DOHH2 (cell line): ENCODE measurements at regions not wholly inside any gene's neighbourhood (a gene's known extent, or its start where the extent isn't known, plus 50 kb on each side); places are given as distances from the start of the nearest gene placed in this dataset.

Experiments used
- H3F3A ChIP-seq: fragments of 200-600 bp; sonication (generic), shearing (Covaris generic); 2 replicates; pipeline ENCODE4 v1.6.0; 2016; ENCODE audit warnings: antibody characterized with exemption, mild to moderate bottlenecking; ENCODE audit not compliant: control insufficient read depth, insufficient read depth
- H3K27ac ChIP-seq: fragments of 200-600 bp; sonication (generic); 2 replicates; pipeline ENCODE4 v1.5.1; 2014; ENCODE audit warnings: low read depth, mild to moderate bottlenecking, low read length, moderate library complexity
- H3K27me3 ChIP-seq: fragments of 200-600 bp; sonication (generic); 2 replicates; pipeline ENCODE4 v1.6.1; 2014; ENCODE audit warnings: mild to moderate bottlenecking, low read length, mixed read lengths; ENCODE audit not compliant: control insufficient read depth
- H3K36me3 ChIP-seq: fragments of 200-600 bp; sonication (generic); 2 replicates; pipeline ENCODE4 v1.6.1; 2014; ENCODE audit warnings: mild to moderate bottlenecking, low read length, moderate library complexity, mixed read lengths; ENCODE audit not compliant: control insufficient read depth
- H3K4me1 ChIP-seq: fragments of 200-600 bp; sonication (generic); 2 replicates; pipeline ENCODE4 v1.6.1; 2014; ENCODE audit warnings: mild to moderate bottlenecking, low read length, mixed read lengths; ENCODE audit not compliant: control insufficient read depth
- H3K4me2 ChIP-seq: fragments of 200-600 bp; sonication (generic); 2 replicates; pipeline ENCODE4 v1.6.0; 2014; ENCODE audit warnings: mild to moderate bottlenecking, low read length, moderate library complexity
- H3K4me3 ChIP-seq: fragments of 200-600 bp; sonication (generic); 2 replicates; pipeline ENCODE4 v1.5.1; 2014; ENCODE audit warnings: mild to moderate bottlenecking, low read length, mixed read lengths
- H3K79me2 ChIP-seq: fragments of 200-600 bp; sonication (generic); 2 replicates; pipeline ENCODE4 v1.6.1; 2014; ENCODE audit warnings: mild to moderate bottlenecking, low read length, mixed read lengths; ENCODE audit not compliant: control insufficient read depth
- H3K9me2 ChIP-seq: fragments of 200-600 bp; sonication (generic); replicated peaks from 2 replicates; pipeline ENCODE4 v1.6.1; 2014; ENCODE audit warnings: mild to moderate bottlenecking, low read length, mixed read lengths; ENCODE audit not compliant: control insufficient read depth
- H3K9me3 ChIP-seq: fragments of 200-600 bp; sonication (generic); 2 replicates; pipeline ENCODE4 v1.6.1; 2014; ENCODE audit warnings: antibody characterized with exemption, low read length, mixed read lengths; ENCODE audit not compliant: control insufficient read depth, insufficient read depth
- H4K20me1 ChIP-seq: fragments of 200-600 bp; sonication (generic); 2 replicates; pipeline ENCODE4 v1.6.0; 2014; ENCODE audit warnings: low read depth, mild to moderate bottlenecking, antibody characterized with exemption, low read length, moderate library complexity; ENCODE audit not compliant: control insufficient read depth, insufficient read depth
- EZH2phosphoT487 ChIP-seq: fragments of 200-600 bp; sonication (generic); IDR thresholded peaks from 2 replicates; pipeline ENCODE4 v1.6.1; 2017; ENCODE audit warnings: borderline replicate concordance, mild to moderate bottlenecking, antibody characterized with exemption, low read length, moderate library complexity, mixed read lengths
- TF ChIP-seq, protein P1 (sequence below): fragments of 200-600 bp; sonication (generic); IDR thresholded peaks from one replicate; pipeline ENCODE4 v1.5.1; 2014; ENCODE audit warnings: antibody characterized with exemption, mild to moderate bottlenecking, low read depth, low read length; ENCODE audit not compliant: poor library complexity, severe bottlenecking

DNA sequence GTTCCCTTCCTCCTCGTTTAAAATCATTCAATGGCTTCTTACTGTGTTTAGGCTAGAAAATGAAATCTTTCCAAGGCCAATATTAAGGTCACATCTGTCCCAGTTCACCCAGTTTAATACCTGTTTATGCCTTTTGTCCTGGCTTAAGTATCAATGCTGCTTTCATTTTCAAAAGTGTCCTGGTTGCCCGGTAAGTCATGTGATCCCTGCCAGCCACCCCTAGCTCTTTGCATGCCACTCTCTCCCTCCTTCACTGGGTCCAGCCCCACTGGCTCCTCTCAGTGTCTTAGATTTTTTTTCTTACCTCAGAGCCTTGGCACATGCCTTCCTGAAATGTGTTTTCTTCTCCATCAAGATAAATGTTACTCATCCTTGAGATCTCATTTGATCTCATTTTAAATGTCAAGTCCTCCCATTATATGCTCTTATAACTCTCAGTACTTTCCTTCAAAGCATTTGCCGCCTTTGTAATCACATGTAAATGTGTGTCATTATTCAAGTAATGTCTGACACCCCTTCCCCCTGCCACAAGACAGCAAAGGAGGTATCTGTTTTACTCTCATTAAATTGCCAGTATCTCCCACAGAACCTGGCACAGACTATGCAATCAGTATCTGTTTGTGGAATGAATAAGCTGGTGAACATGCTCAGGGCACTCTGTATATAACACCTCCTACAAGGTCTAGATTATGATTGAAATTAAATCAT lies 472.5 kb upstream of the RPS6KA3 start:
- H3K79me2 ChIP-seq = no peaks in the 10 kb centered on the region
- no peak for TF ChIP-seq EZH2phosphoT487
- TF ChIP-seq, protein P1, sequence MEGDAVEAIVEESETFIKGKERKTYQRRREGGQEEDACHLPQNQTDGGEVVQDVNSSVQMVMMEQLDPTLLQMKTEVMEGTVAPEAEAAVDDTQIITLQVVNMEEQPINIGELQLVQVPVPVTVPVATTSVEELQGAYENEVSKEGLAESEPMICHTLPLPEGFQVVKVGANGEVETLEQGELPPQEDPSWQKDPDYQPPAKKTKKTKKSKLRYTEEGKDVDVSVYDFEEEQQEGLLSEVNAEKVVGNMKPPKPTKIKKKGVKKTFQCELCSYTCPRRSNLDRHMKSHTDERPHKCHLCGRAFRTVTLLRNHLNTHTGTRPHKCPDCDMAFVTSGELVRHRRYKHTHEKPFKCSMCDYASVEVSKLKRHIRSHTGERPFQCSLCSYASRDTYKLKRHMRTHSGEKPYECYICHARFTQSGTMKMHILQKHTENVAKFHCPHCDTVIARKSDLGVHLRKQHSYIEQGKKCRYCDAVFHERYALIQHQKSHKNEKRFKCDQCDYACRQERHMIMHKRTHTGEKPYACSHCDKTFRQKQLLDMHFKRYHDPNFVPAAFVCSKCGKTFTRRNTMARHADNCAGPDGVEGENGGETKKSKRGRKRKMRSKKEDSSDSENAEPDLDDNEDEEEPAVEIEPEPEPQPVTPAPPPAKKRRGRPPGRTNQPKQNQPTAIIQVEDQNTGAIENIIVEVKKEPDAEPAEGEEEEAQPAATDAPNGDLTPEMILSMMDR = no peak
- no peaks in the 10 kb centered on the region for H3K9me2 ChIP-seq
- no peaks in the 10 kb centered on the region for H3F3A ChIP-seq
- no peak overlapping the region for H3K4me2 ChIP-seq
- H3K36me3 ChIP-seq = no peaks in the 10 kb centered on the region
- no peaks in the 10 kb centered on the region for H3K27me3 ChIP-seq
- no peaks in the 10 kb centered on the region for H3K9me3 ChIP-seq
- H3K4me3 ChIP-seq = no peak overlapping the region
- H4K20me1 ChIP-seq = no peaks in the 10 kb centered on the region
- no peaks in the 10 kb centered on the region for H3K4me1 ChIP-seq
- no peak overlapping the region for H3K27ac ChIP-seq

DNA sequence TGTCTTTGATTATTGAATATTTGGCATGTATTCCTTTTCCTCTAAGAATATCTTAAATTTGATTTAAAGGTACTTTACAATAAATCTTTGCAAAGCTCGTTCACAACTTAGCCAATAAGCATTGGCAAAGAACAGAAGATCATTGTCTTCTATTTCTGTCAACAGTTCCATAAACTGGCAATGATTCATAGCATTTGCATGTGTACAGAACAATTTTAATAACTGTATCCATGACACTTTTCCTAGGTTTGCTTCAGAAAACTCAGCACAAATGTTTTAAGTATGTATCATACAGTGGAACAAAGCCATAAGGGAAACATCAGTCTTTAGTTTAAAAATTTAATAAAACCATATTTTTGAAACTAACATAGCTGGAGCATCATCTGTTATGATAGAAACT lies 462.7 kb upstream of the RPS6KA3 start:
- Histone ChIP-seq H3K9me2 (no peaks in the 10 kb centered on the region), H3K4me1 (no peaks in the 10 kb centered on the region), H3K27ac (no peak overlapping the region), H3K27me3 (no peaks in the 10 kb centered on the region), H3K4me3 (no peak overlapping the region), H3K36me3 (no peaks in the 10 kb centered on the region), H3K9me3 (no peaks in the 10 kb centered on the region), H4K20me1 (no peaks in the 10 kb centered on the region), H3K79me2 (no peaks in the 10 kb centered on the region), H3F3A (no peaks in the 10 kb centered on the region), H3K4me2 (no peak overlapping the region)
- no peak for TF ChIP-seq EZH2phosphoT487
- TF ChIP-seq, protein P1 = no peak

DNA sequence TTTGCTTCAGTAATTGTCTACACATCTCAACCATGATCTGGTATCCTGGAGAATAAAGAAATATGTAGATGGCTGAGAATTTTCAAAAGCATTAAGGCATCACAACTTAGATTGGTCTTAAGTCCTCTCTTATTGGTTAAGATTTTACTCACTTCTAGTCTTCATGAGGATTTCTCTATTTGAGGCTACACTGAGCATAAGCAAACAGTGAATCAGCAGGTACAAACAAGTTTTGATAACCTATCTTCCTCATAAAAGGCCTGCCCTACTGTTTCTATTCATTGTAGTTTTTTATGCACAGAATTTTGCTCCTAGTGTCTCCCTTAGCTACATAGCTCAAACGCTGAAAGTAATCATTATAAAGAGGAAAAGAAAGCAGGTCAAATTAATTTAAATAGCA lies 460.7 kb upstream of the RPS6KA3 start:
- Histone ChIP-seq H3K27ac (no peak overlapping the region), H3K79me2 (no peaks in the 10 kb centered on the region), H3K4me3 (no peak overlapping the region), H3K27me3 (no peaks in the 10 kb centered on the region), H3K36me3 (no peaks in the 10 kb centered on the region), H3K4me1 (no peaks in the 10 kb centered on the region), H4K20me1 (no peaks in the 10 kb centered on the region), H3K9me3 (no peaks in the 10 kb centered on the region), H3F3A (no peaks in the 10 kb centered on the region), H3K9me2 (no peaks in the 10 kb centered on the region), H3K4me2 (no peak overlapping the region)
- TF ChIP-seq, protein P1 = no peak
- TF ChIP-seq EZH2phosphoT487 = no peak
